Left forelimb (tissue), 1 donor: ENCODE measurements at regions not wholly inside any gene's neighbourhood (a gene's known extent, or its start where the extent isn't known, plus 50 kb on each side); places are given as distances from the start of the nearest gene placed in this dataset.

Experiments used
- DNase-seq: peaks from one replicate; pipeline ENCODE4 v3.0.0-alpha.2; 2018; ENCODE audit warnings: low spot score

- DNase-seq: no peak
These were observed 55.9 kb upstream of the APCDD1 start for GRCh38 chr18:10398571-10398970.

GRCh38 chr18:10399465-10399864 lies 55.0 kb upstream of the APCDD1 start:
- DNase-seq: no peak

- no peak for DNase-seq
These were observed 53.7 kb upstream of the APCDD1 start for GRCh38 chr18:10400534-10401307.

GRCh38 chr18:10401521-10401920 lies 52.9 kb upstream of the APCDD1 start:
- no peak for DNase-seq

GRCh38 chr18:10401930-10402329 lies 52.5 kb upstream of the APCDD1 start:
- no peak for DNase-seq

GRCh38 chr18:10402871-10403559 lies 51.4 kb upstream of the APCDD1 start:
- no peak for DNase-seq

- no peak for DNase-seq
These were observed 50.7 kb upstream of the APCDD1 start for GRCh38 chr18:10403708-10404107.

GRCh38 chr18:10404168-10404567 lies 50.3 kb upstream of the APCDD1 start:
- no peak for DNase-seq
